Cardiac fibroblast (primary cell): ENCODE measurements at regions not wholly inside any gene's neighbourhood (a gene's known extent, or its start where the extent isn't known, plus 50 kb on each side); places are given as distances from the start of the nearest gene placed in this dataset.
"Not testable (repeated sequence)": the region's sequence is repeated elsewhere in the genome, so short reads cannot be mapped to it uniquely, and the experiment has no call there.

Experiments used
- DNase-seq, 2 donors: peaks; one replicate each; pipeline versions ENCODE4 v3.0.0 to v3.0.0-alpha.2; 2010; ENCODE audit warnings: low read depth in 2 of 2
- H3K4me3 ChIP-seq, 2 donors: replicated peaks in 1 of 2; 1 replicate in 1 of 2; 2 replicates in 1 of 2; pipeline ENCODE4 v1.5.1; 2011; ENCODE audit warnings: low read depth in 2 of 2, low read length in 2 of 2, mild to moderate bottlenecking in 2 of 2, moderate library complexity in 1 of 2
- CTCF ChIP-seq: IDR thresholded peaks from one replicate; pipeline ENCODE4 v1.5.1; 2011; ENCODE audit warnings: low read depth, mild to moderate bottlenecking, low read length, inconsistent platforms

GRCh38 chr7:67663644-67664043 lies 667.0 kb downstream of the TYW1 start:
- TF ChIP-seq CTCF: no peak
- no peak for DNase-seq
- no peak overlapping the region for H3K4me3 ChIP-seq

GRCh38 chr7:67666359-67666758 lies 669.7 kb downstream of the TYW1 start:
- not testable (repeated sequence) for H3K4me3 ChIP-seq, DNase-seq

- no peak for TF ChIP-seq CTCF
- no peak for DNase-seq
- no peak overlapping the region for H3K4me3 ChIP-seq
Measured at GRCh38 chr7:67671006-67671548, 674.4 kb downstream of the TYW1 start.

GRCh38 chr7:67673861-67674260 lies 677.2 kb downstream of the TYW1 start:
- H3K4me3 ChIP-seq: no peak overlapping the region

GRCh38 chr7:67674862-67675261 lies 678.2 kb downstream of the TYW1 start:
- not testable (repeated sequence) for DNase-seq, H3K4me3 ChIP-seq

More at GRCh38 chr7:67673861-67674260, 677.2 kb downstream of the TYW1 start:
- TF ChIP-seq CTCF: no peak
- no peak for DNase-seq

GRCh38 chr7:67675971-67676370 lies 679.3 kb downstream of the TYW1 start:
- no peak for DNase-seq
- H3K4me3 ChIP-seq: no peak overlapping the region
- no peak for TF ChIP-seq CTCF

GRCh38 chr7:67678419-67678818 lies 681.8 kb downstream of the TYW1 start:
- no peak for DNase-seq
- no peak overlapping the region for H3K4me3 ChIP-seq
- TF ChIP-seq CTCF: no peak

- no peak for DNase-seq
- no peak overlapping the region for H3K4me3 ChIP-seq
- no peak for TF ChIP-seq CTCF
Measured at GRCh38 chr7:67683628-67684027, 687.0 kb downstream of the TYW1 start.
